GM11168 (cell line): ENCODE measurements at regions not wholly inside any gene's neighbourhood (a gene's known extent, or its start where the extent isn't known, plus 50 kb on each side); places are given as distances from the start of the nearest gene placed in this dataset.

ENCODE experiments used
- in situ Hi-C: fragments of 300-500 bp; cut with MboI; formaldehyde crosslinking; loops from one replicate; pipeline ENCODE4 v1.12.0; 2022; ENCODE audit warnings: low sequenced_read_pairs; ENCODE audit not compliant: unreplicated experiment

GRCh38 chr1:87795615-87796337, 467.1 kb downstream of the LMO4 start:
- in situ Hi-C loops = no loop called here

- in situ Hi-C loops = no loop called here
These were observed 467.8 kb downstream of the LMO4 start for GRCh38 chr1:87796471-87796901.

GRCh38 chr1:87799451-87799850, 470.8 kb downstream of the LMO4 start:
- in situ Hi-C loops = no loop called here

- in situ Hi-C loops = no loop called here
These were observed 471.3 kb downstream of the LMO4 start for GRCh38 chr1:87800006-87800405.

DNA sequence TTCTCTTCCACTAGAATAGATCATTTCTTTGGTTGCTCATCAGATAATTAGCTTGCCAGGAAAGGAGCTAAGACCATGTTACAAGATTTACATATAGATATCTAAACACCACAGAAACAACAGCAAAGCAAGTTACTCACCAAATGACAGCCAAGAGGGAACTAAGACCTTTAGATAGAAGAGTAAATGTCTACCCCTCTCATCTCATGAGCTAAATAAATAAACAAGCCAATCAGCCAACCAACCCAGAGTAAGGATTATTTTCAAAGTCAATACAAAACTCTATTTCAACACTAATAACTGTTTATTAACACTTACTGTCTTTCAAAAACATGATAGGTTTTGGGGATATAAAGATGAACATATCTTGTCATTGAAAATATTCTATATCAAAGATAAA, 474.7 kb downstream of the LMO4 start:
- in situ Hi-C loops = no loop called here

DNA sequence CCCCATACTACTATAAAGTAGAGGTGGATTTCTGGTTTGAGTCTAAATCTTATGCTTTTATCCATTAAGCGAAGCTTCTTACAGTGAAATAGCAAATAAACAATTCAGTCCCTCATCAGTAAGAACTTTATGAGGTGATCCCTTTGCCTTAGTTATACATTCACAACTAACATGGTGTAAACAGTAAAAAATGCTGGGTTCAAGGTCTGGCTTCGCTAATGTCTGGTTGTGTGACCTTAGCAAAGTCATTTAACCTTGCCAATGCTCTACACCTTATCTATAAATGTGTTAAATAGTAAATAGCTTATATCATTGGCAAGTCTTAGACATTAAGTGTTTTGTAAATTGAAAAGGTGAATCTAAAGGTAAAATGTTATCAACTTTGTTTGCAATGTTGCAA, 475.4 kb downstream of the LMO4 start:
- in situ Hi-C loops = no loop called here

DNA sequence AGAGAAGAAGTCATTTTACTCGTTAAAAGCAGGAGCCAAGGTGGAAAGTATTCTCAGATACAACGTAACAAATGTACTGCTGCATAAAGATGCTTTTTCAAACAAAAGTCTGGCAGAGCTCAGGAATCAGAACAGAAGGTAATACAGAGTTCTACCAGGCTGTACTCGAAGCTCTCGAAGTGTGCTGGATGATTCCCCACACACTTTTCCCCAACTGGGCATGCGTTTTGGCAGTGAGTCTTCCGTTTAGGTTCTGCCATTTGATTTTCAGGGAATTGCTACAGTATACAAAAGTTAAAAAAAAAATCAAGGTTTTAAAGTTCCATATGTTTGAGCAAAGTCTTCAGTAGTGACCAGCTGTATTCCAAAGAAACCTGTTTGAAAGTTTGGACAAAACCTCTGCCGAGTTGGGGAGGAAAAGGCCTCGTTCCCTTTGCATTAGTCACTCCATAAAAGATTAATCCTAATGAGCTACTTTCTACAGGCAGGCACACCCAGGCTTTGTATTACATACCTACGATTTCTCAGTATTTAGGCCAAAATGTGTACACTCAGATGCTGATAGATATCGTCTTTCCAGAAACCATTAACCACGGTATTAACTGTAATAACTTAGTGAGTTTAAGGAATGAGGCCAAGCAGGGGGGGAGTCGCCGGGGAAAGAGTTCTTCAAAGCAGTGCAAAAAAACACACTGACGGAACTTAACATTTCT, 477.1 kb downstream of the LMO4 start:
- in situ Hi-C loops = no loop called here

DNA sequence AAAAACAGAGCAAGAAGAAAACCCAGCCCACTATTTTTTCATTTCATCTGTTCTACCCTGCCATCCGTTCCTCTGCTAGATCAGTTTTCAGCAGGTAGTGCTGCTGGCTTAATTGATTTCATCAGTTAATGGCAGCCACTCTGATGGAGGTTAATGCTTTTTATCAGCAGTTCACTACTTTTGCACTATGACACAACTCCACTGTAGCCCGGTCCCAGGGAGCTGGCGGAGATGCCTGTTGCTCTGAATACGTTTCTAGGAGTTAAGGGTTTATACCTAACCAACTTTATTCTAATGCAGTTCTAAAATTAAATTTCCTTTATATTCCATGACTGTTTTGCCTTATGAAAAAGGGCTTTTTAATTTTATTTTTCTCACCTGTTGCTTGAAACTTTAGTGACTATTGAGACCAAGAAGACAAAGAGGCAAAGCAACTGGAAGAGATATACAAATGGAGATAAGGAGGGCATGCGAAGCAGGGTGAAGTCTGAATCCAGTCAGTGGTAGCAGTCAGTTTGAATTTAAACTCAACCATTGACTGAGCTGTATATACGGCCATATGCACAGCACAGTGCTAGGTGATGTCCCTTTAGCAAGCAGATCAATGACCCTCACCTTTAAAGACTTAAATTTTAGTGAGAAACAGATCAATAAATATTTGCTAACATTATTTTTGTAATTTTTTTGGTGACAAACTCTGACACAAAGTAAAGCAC, 477.9 kb downstream of the LMO4 start:
- in situ Hi-C loops = no loop called here

GRCh38 chr1:87810166-87810565, 481.5 kb downstream of the LMO4 start:
- in situ Hi-C loops = no loop called here

- in situ Hi-C loops = no loop called here
These were observed 484.3 kb downstream of the LMO4 start for GRCh38 chr1:87812871-87813577.

GRCh38 chr1:87814573-87814972, 485.9 kb downstream of the LMO4 start:
- in situ Hi-C loops = no loop called here

GRCh38 chr1:87816646-87817045, 488.0 kb downstream of the LMO4 start:
- in situ Hi-C loops = no loop called here

- in situ Hi-C loops = no loop called here
These were observed 492.1 kb downstream of the LMO4 start for GRCh38 chr1:87820668-87821334.

DNA sequence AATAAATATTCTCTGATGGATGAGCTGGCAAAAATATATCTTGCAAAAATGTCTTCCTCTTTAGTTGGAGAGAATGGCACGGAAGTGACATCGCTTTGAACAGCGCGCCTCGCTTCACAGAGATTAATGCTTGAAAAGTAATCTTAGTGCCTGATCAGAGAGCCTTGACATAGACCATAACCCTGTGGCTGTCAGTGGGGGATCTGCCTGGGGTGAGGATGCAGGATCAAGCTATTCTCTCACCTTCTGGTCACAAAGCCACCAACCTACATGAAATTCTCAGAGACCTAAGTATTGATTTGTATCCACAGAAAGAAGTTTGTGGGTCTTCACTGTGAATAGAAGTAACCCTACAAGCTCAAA, 492.6 kb downstream of the LMO4 start:
- in situ Hi-C loops = no loop called here

DNA sequence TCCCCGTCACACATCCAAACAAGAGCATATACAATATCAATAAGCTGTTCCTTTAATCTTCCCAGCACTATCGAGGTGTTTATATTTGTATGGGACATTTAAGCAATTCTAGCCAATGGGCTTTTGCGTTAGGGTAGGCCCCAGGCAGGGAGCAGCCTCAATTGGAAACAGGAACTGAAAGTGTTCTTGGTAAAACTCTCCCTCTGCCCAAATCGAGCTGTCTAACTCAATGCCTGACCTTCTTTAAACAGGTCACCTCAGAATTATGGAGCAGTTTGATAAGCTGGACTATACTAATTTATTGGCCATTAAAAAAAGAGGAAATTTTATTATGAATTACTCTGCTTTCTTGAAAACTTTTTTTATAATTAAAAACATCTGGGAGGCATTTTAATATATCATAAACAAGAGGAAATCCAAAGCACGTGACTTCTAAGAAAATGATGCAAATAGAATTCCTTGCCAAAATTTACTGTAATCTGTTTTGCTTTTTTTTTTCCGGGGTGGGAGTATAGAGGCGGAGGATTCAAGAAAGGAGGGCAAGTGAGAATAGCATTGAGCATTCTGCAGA, 498.1 kb downstream of the LMO4 start:
- in situ Hi-C loops = no loop called here

DNA sequence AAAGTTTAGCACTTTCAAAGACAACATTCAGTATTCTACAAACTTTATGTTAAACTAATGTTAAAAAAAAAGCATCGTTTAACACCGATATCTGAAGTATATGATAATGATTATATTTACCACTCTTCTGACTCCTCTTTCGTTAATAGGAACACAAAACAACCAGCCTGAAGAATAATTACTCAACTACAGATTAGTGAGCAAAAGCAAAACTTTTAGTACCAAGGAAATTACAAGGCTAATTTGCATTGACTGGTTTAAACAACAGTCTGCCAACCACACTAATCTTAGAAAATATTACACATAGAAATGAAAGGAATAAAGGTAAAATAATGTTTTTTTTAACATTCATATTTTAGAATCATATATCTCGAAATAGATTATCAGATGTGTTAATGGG, 500.7 kb downstream of the LMO4 start:
- in situ Hi-C loops = no loop called here

GRCh38 chr1:87830432-87830978, 501.8 kb downstream of the LMO4 start:
- in situ Hi-C loops = no loop called here

DNA sequence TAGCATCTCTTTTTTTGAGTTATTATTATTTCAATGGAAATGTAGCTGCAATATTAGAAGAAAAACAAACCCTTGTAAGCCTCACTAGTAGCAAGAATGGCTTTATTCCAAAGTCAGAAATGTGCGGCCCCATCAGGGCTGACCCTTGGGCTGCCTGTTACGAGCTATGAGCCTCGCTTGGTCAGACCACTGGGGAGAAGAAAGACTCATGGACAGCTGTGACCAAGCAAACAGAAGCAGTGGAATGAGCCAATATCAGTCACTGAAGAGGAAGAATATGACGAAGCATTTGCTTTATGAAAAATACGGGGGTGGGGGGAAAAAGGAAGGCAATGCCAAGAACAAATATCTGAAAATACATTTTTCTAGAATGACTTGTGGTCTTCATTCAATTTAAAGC, 504.5 kb downstream of the LMO4 start:
- in situ Hi-C loops = no loop called here

DNA sequence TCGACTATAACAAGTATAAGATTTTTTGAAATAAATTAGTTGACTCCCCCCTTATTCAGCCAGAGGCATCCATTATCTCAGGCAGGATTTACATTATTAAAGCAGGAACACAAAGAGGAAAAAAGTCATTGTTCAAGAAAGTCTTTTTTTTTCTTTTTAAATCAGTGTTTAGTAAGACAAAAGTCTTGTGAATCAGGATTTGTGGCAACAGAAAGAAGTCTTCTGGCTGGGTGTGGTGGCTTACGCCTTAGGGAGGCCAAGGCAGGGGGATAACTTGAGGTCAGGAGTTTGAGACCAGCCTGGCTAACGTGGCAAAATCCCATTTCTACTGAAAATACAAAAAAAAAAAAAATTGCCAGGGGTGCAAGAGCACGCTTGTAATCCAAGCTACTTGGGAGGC, 505.5 kb downstream of the LMO4 start:
- in situ Hi-C loops = no loop called here

GRCh38 chr1:87834941-87835340, 506.3 kb downstream of the LMO4 start:
- in situ Hi-C loops = no loop called here
